ENCODE measurements at regions not wholly inside any gene's neighbourhood (a gene's known extent, or its start where the extent isn't known, plus 50 kb on each side); places are given as distances from the start of the nearest gene placed in this dataset.

DNA sequence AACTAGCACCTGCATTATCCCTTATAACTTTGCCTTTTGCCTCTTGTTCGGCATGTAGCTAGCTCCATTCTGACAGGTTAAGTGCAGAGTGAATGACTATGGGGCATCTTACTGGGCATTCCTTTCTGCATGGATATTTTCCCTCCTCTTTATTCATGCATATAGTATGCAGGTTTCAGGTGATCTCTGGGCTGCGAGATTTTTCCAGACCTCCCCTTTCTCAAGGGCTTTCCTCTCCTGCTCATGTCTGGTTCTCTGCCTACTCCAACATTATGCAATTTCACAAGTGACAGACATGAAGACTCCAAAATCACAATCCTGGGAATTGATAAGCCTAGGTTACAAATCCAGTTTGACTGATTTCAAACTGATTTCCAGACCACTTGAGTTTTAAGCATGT lies 503.8 kb downstream of the NXPH1 start:
- TF ChIP-seq, protein P1, sequence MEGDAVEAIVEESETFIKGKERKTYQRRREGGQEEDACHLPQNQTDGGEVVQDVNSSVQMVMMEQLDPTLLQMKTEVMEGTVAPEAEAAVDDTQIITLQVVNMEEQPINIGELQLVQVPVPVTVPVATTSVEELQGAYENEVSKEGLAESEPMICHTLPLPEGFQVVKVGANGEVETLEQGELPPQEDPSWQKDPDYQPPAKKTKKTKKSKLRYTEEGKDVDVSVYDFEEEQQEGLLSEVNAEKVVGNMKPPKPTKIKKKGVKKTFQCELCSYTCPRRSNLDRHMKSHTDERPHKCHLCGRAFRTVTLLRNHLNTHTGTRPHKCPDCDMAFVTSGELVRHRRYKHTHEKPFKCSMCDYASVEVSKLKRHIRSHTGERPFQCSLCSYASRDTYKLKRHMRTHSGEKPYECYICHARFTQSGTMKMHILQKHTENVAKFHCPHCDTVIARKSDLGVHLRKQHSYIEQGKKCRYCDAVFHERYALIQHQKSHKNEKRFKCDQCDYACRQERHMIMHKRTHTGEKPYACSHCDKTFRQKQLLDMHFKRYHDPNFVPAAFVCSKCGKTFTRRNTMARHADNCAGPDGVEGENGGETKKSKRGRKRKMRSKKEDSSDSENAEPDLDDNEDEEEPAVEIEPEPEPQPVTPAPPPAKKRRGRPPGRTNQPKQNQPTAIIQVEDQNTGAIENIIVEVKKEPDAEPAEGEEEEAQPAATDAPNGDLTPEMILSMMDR (IDR thresholded peaks at IDR 0.05) = no peak
- no peak for TF ChIP-seq POLR2A (IDR thresholded peaks at IDR 0.05)

Measured in testis (tissue), 2 donors.